CD1c-positive myeloid dendritic cell (primary cell): ENCODE measurements at regions not wholly inside any gene's neighbourhood (a gene's known extent, or its start where the extent isn't known, plus 50 kb on each side); places are given as distances from the start of the nearest gene placed in this dataset.
"Not testable (repeated sequence)": the region's sequence is repeated elsewhere in the genome, so short reads cannot be mapped to it uniquely, and the experiment has no call there.

Experiments used
- DNase-seq: peaks from one replicate; pipeline ENCODE4 v3.0.0-alpha.2; 2016; ENCODE audit errors: extremely low spot score

- DNase-seq: no peak
Observed at GRCh38 chr5:118604106-118604505, 384.2 kb downstream of the DTWD2 start.

GRCh38 chr5:118603278-118603677, 385.1 kb downstream of the DTWD2 start:
- no peak for DNase-seq

GRCh38 chr5:118598311-118598710, 390.0 kb downstream of the DTWD2 start:
- DNase-seq: no peak

- no peak for DNase-seq
Observed at GRCh38 chr5:118597543-118597942, 390.8 kb downstream of the DTWD2 start.

- no peak for DNase-seq
Observed at GRCh38 chr5:118596255-118596654, 392.1 kb downstream of the DTWD2 start.

GRCh38 chr5:118593003-118593328, 395.4 kb downstream of the DTWD2 start:
- DNase-seq: no peak

GRCh38 chr5:118592229-118593002, 395.9 kb downstream of the DTWD2 start:
- no peak for DNase-seq

GRCh38 chr5:118590806-118591205, 397.5 kb downstream of the DTWD2 start:
- DNase-seq: no peak

- no peak for DNase-seq
Observed at GRCh38 chr5:118580949-118581348, 407.4 kb downstream of the DTWD2 start.

GRCh38 chr5:118578093-118578492, 410.3 kb downstream of the DTWD2 start:
- DNase-seq: no peak

GRCh38 chr5:118577621-118578020, 410.7 kb downstream of the DTWD2 start:
- no peak for DNase-seq

GRCh38 chr5:118570276-118570675, 418.1 kb downstream of the DTWD2 start:
- not testable (repeated sequence) for DNase-seq

- DNase-seq: not testable (repeated sequence)
Observed at GRCh38 chr5:118569596-118569995, 418.8 kb downstream of the DTWD2 start.

- no peak for DNase-seq
Observed at GRCh38 chr5:118565335-118565971, 422.9 kb downstream of the DTWD2 start.

GRCh38 chr5:118561971-118562370, 426.4 kb downstream of the DTWD2 start:
- DNase-seq: no peak

GRCh38 chr5:118561235-118561634, 427.1 kb downstream of the DTWD2 start:
- no peak for DNase-seq

GRCh38 chr5:118558871-118559270, 429.5 kb downstream of the DTWD2 start:
- no peak for DNase-seq

- no peak for DNase-seq
Observed at GRCh38 chr5:118557251-118557661, 431.1 kb downstream of the DTWD2 start.

GRCh38 chr5:118556792-118557191, 431.6 kb downstream of the DTWD2 start:
- no peak for DNase-seq

- no peak for DNase-seq
Observed at GRCh38 chr5:118555727-118556126, 432.6 kb downstream of the DTWD2 start.

GRCh38 chr5:118554981-118555380, 433.4 kb downstream of the DTWD2 start:
- DNase-seq: no peak

GRCh38 chr5:118554241-118554640, 434.1 kb downstream of the DTWD2 start:
- DNase-seq: no peak

GRCh38 chr5:118553662-118554061, 434.7 kb downstream of the DTWD2 start:
- DNase-seq: no peak
